Naive thymus-derived CD4-positive, alpha-beta T cell (primary cell): ENCODE measurements at regions not wholly inside any gene's neighbourhood (a gene's known extent, or its start where the extent isn't known, plus 50 kb on each side); places are given as distances from the start of the nearest gene placed in this dataset.

ENCODE experiments used
- ATAC-seq: fragments of 150-1000 bp; cut with Tn5 transposase; 2 replicates; pipeline ENCODE4 v1.10.0; 2021; ENCODE audit warnings: mild to moderate bottlenecking, moderate library complexity
- CTCF ChIA-PET: fragments of 350-600 bp; sonication (Branson Sonifier 250); formaldehyde crosslinking; loops from one replicate; lab custom pipeline; 2021; ENCODE audit warnings: antibody characterized with exemption; lab: Charles Lee
- POLR2A ChIA-PET: fragments of 350-600 bp; sonication (Branson Sonifier 250); formaldehyde crosslinking; loops from one replicate; lab custom pipeline; 2021; ENCODE audit warnings: antibody characterized with exemption, inconsistent platforms; lab: Charles Lee
- DNase-seq, 9 donors: peaks; one replicate each; pipeline versions ENCODE4 v3.0.0 to v3.0.0-alpha.2; 2020 to 2022; ENCODE audit warnings: mixed read lengths in 1 of 9
- H3K27ac ChIP-seq: one replicate; pipeline ENCODE4 v1.7.0; 2013; ENCODE audit warnings: mild to moderate bottlenecking, low read depth, low read length, moderate library complexity
- H3K27me3 ChIP-seq, 2 donors: one replicate each; pipeline ENCODE4 v1.7.0; 2013; ENCODE audit warnings: low read length in 2 of 2, mild to moderate bottlenecking in 2 of 2, moderate library complexity in 2 of 2; ENCODE audit not compliant: control insufficient read depth in 2 of 2, insufficient read depth in 2 of 2
- H3K36me3 ChIP-seq, 3 experiments: 1 replicate in 2 of 3; 2 replicates in 1 of 3; pipeline ENCODE4 v1.7.0; 2013; ENCODE audit warnings: low read length in 3 of 3, mild to moderate bottlenecking in 3 of 3, moderate library complexity in 1 of 3; ENCODE audit not compliant: insufficient read depth in 3 of 3, control insufficient read depth in 2 of 3
- H3K4me1 ChIP-seq, 2 donors: one replicate each; pipeline ENCODE4 v1.7.0; 2013; ENCODE audit warnings: low read length in 2 of 2, mild to moderate bottlenecking in 2 of 2, moderate library complexity in 1 of 2; ENCODE audit not compliant: control insufficient read depth in 2 of 2, insufficient read depth in 2 of 2
- H3K4me3 ChIP-seq: 2 replicates; pipeline ENCODE4 v1.7.0; 2013; ENCODE audit warnings: mild to moderate bottlenecking, low read length
- H3K9me3 ChIP-seq, 3 experiments: 1 replicate in 2 of 3; 2 replicates in 1 of 3; pipeline ENCODE4 v1.7.0; 2013; ENCODE audit warnings: low read length in 3 of 3; ENCODE audit not compliant: control insufficient read depth in 2 of 3
- H3K27ac Mint-ChIP-seq, 9 donors: one replicate each; pipeline ENCODE4 v1.8.0; 2020 to 2022; ENCODE audit warnings: mixed read lengths in 9 of 9, mild to moderate bottlenecking in 8 of 9, moderate library complexity in 5 of 9, inconsistent platforms in 2 of 9
- H3K27me3 Mint-ChIP-seq, 5 donors: one replicate each; pipeline ENCODE4 v1.8.0; 2021 to 2022; ENCODE audit warnings: mixed read lengths in 5 of 5, mild to moderate bottlenecking in 1 of 5
- H3K36me3 Mint-ChIP-seq, 5 donors: one replicate each; pipeline ENCODE4 v1.8.0; 2020 to 2022; ENCODE audit warnings: mixed read lengths in 5 of 5, mild to moderate bottlenecking in 3 of 5, inconsistent platforms in 1 of 5
- H3K4me1 Mint-ChIP-seq, 7 donors: one replicate each; pipeline ENCODE4 v1.8.0; 2020 to 2022; ENCODE audit warnings: mixed read lengths in 7 of 7, mild to moderate bottlenecking in 3 of 7, inconsistent platforms in 1 of 7
- H3K4me3 Mint-ChIP-seq, 10 donors: one replicate each; pipeline ENCODE4 v1.8.0; 2020 to 2022; ENCODE audit warnings: mild to moderate bottlenecking in 10 of 10, mixed read lengths in 10 of 10, moderate library complexity in 6 of 10, inconsistent platforms in 2 of 10
- H3K9me3 Mint-ChIP-seq, 11 donors: one replicate each; pipeline ENCODE4 v1.8.0; 2020 to 2022; ENCODE audit warnings: mixed read lengths in 11 of 11, mild to moderate bottlenecking in 4 of 11, inconsistent platforms in 1 of 11, moderate library complexity in 1 of 11
- intact Hi-C, 2 donors: fragments of 100-400 bp; cut with micrococcal nuclease; formaldehyde crosslinking; loops; one replicate each; pipeline ENCODE4 v1.15.1; 2023

DNA sequence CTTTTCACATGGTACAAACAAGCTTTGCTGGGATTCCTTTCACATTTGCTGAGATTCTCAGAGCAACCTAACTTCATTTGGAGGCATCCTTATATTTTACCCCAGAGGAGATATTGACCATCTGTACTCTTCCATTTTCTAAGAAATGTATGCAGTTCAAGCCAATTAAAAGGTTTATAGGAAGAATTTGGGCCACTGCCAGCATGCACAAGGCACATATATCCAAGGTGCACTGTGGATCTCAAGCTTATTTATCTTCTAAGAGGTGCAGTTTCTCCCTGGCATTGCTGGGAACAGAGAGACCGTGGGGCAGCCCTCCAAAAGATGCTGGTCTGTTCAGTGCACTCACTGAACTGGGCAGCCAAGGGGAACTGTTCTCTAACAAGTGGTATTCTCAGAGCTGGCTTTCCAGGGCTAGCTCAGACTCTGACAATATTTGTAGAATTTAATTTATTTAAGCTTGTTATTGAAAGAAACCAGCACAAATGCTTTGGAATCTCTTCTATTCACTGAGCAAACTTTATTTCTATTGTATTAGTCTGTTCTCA, 213.3 kb downstream of the TENT4A start:
- Histone ChIP-seq H3K27ac (no peak overlapping the region), H3K36me3 (no peaks in the 10 kb centered on the region), H3K4me1 (no peaks in the 10 kb centered on the region), H3K27me3 (no peaks in the 10 kb centered on the region), H3K4me3 (no peak overlapping the region), H3K9me3 (no peaks in the 10 kb centered on the region)
- ChIA-PET POLR2A (no interaction called here), CTCF (no interaction called here)
- no peak overlapping the region for H3K27ac Mint-ChIP-seq
- ATAC-seq = no peak
- H3K4me3 Mint-ChIP-seq = no peak overlapping the region
- H3K27me3 Mint-ChIP-seq = peaks cover 0 to 4% (median 0%) of the 10 kb centered on the region in 5 donors
- H3K9me3 Mint-ChIP-seq = peaks cover 0 to 7% (median 0%) of the 10 kb centered on the region in 11 donors
- intact Hi-C loops = no loop called here
- H3K4me1 Mint-ChIP-seq = no peaks in the 10 kb centered on the region
- no peaks in the 10 kb centered on the region for H3K36me3 Mint-ChIP-seq
- DNase-seq = no peak

DNA sequence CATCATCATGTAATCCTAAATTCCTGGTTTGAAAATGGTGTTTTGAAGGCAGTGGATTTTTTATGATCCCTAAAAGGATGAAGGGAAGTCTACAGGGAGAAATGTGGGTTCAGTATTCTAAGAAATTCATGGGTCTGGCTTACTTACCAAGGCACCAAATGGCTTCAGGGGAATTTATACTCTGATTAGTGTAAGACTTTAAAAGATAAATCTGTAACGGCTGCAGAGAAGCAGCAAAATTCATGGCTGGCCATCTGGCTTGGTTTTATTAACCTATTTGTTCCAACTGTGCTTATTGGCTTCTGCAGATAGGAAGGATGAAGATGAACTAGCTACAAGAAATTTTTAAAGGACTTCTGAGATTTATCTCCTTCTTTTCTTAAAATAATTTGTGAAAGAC, 222.8 kb downstream of the TENT4A start:
- no peaks in the 10 kb centered on the region for H3K36me3 Mint-ChIP-seq
- ChIA-PET POLR2A (no interaction called here), CTCF (no interaction called here)

DNA sequence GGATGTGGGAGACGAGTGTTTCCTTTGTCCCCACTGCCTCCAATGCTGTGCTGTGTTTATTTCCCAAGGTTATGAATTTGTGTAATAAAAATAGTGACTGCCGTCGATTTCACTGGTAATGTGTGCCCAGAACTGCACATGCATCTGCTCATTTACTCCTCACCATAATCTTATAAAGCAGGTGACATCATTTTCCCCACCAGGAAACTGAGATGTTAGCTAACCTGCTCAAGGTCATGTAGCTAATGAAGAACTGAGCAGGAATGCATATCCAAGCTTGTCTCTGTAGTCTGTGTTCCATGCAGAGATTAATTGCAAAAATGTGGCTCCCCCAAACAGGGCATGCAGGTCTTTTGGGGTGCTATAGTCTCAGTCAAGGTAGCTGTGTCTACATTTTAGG, 224.4 kb downstream of the TENT4A start:
- peaks cover 6 to 37% (median 34%) of the 10 kb centered on the region in 5 donors for H3K27me3 Mint-ChIP-seq
- H3K4me1 Mint-ChIP-seq = no peaks in the 10 kb centered on the region
- ChIA-PET CTCF (no interaction called here), POLR2A (no interaction called here)
- Histone ChIP-seq H3K4me1 (no peaks in the 10 kb centered on the region), H3K9me3 (no peaks in the 10 kb centered on the region), H3K27me3 (peaks cover 0 to 3% of the 10 kb centered on the region in 2 donors), H3K36me3 (no peaks in the 10 kb centered on the region), H3K27ac (no peak overlapping the region), H3K4me3 (no peak overlapping the region)
- intact Hi-C loops = no loop called here
- DNase-seq (no peak), ATAC-seq (no peak)
- no peak overlapping the region for H3K27ac Mint-ChIP-seq
- H3K9me3 Mint-ChIP-seq = peaks cover 0 to 3% (median 0%) of the 10 kb centered on the region in 11 donors
- H3K4me3 Mint-ChIP-seq = no peak overlapping the region
- no peaks in the 10 kb centered on the region for H3K36me3 Mint-ChIP-seq

More for the DNA sequence above, 222.8 kb downstream of the TENT4A start:
- Mint-ChIP-seq H3K4me1 (no peaks in the 10 kb centered on the region), H3K27ac (no peak overlapping the region), H3K27me3 (peaks cover 6 to 37% (median 34%) of the 10 kb centered on the region in 5 donors), H3K4me3 (no peak overlapping the region), H3K9me3 (peaks cover 0 to 3% (median 0%) of the 10 kb centered on the region in 11 donors)
- ATAC-seq (no peak), DNase-seq (no peak)
- H3K36me3 ChIP-seq = no peaks in the 10 kb centered on the region
- no peaks in the 10 kb centered on the region for H3K9me3 ChIP-seq
- H3K27ac ChIP-seq = no peak overlapping the region
- H3K4me3 ChIP-seq = no peak overlapping the region
- no peaks in the 10 kb centered on the region for H3K4me1 ChIP-seq
- intact Hi-C loops = no loop called here
- H3K27me3 ChIP-seq = no peaks in the 10 kb centered on the region

DNA sequence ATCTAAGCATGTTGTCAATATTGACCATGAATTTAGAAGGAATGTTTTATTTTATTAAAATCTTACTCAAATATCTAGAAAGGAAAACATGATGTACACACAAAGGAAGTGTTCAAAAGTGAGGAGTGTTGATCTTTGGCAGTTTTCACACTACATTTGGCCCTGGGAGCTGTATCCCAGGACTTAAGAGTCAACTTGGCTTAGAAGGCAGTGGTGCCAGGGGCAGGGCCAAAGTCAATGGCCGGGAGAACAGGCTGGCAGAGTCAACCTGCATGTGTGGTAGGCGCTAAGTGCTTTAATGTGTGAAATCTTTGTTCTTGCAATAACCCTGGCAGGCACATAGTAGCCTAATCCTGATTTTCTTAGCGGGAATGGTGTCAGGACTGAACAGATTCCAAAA, 228.4 kb downstream of the TENT4A start:
- Mint-ChIP-seq H3K27me3 (peaks cover 0 to 31% (median 27%) of the 10 kb centered on the region in 5 donors), H3K27ac (no peak overlapping the region), H3K36me3 (no peaks in the 10 kb centered on the region), H3K4me1 (no peaks in the 10 kb centered on the region), H3K9me3 (peaks cover 0 to 3% (median 0%) of the 10 kb centered on the region in 11 donors), H3K4me3 (no peak overlapping the region)
- Histone ChIP-seq H3K4me3 (no peak overlapping the region), H3K9me3 (no peaks in the 10 kb centered on the region), H3K36me3 (no peaks in the 10 kb centered on the region), H3K4me1 (no peaks in the 10 kb centered on the region), H3K27me3 (peaks cover 0 to 3% of the 10 kb centered on the region in 2 donors), H3K27ac (no peak overlapping the region)
- CTCF ChIA-PET = no interaction called here
- ATAC-seq = no peak
- POLR2A ChIA-PET = no interaction called here
- intact Hi-C loops = no loop called here
- no peak for DNase-seq

DNA sequence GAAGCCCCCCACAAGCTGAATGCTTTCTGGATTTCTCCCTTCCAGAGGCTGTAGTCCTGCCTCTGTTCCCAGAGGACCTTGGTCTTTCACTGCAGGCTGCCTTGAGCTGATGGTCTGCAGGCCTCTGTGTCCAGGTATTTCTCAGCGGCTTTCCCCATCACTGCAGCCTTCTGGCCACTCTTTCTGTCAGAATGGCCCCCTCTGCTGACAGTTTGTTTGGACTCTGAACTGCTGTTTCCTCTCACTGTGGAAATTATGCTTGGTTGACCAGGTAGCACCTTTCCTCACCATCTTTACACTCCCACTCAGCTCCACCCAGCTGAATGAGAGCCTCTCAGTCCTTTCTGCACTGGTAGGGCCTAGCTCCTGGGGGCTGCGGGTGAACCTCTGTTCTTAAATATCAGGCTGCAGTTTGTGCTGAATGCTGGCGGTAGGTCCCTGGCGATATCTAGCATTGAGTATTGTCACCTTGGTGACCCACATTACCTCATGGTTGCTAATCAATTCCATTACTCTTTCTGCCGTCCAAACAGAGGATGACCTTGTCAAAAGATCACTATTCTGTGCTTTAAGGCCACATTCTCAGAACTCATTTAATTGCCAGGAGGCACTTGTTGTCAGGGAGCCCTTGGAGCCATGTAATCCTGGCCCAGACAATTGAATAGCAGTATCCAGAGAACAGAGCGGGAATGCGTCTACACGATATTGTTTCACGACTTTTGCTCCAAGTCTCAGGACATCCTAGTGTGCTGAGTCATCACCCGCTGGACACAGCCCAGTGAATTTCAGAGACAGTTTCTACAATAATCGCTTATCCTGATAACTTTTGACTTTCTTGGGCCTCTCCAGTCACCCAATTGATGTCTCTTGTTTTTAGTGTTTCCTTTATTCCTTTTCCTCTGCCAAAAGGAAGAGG, 230.2 kb downstream of the TENT4A start:
- Mint-ChIP-seq H3K27me3 (peaks cover 0 to 16% (median 11%) of the 10 kb centered on the region in 5 donors), H3K9me3 (peaks cover 0 to 3% (median 0%) of the 10 kb centered on the region in 11 donors), H3K4me1 (no peaks in the 10 kb centered on the region), H3K27ac (no peak overlapping the region), H3K36me3 (no peaks in the 10 kb centered on the region), H3K4me3 (no peak overlapping the region)
- Histone ChIP-seq H3K36me3 (no peaks in the 10 kb centered on the region), H3K9me3 (no peaks in the 10 kb centered on the region), H3K27me3 (peaks cover 0 to 3% of the 10 kb centered on the region in 2 donors), H3K4me3 (no peak overlapping the region), H3K27ac (no peak overlapping the region), H3K4me1 (no peaks in the 10 kb centered on the region)
- CTCF ChIA-PET = no interaction called here
- POLR2A ChIA-PET = no interaction called here
- ATAC-seq = no peak
- DNase-seq = no peak
- intact Hi-C loops = no loop called here

DNA sequence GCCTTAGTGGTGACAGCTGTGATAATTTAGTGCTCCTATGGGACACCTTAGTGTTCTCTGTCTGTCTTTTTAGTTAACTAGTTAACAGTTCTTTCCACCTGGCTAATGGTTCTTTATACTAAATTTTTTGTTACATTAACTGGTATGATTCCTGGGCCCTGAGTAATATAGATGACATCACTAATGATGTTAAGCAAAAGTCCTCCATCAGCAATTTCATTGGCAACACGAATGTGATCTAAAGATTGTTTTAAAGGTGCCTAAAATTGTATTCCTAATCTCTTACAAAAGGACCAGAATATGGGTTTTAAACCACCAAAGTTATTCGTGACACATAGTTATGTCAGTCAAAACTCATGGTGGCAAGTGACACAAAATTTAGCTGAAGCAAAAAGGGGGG, 235.3 kb downstream of the TENT4A start:
- Mint-ChIP-seq H3K36me3 (no peaks in the 10 kb centered on the region), H3K9me3 (peaks cover 0 to 2% (median 0%) of the 10 kb centered on the region in 11 donors), H3K27me3 (peaks cover 0 to 20% (median 7%) of the 10 kb centered on the region in 5 donors), H3K27ac (no peak overlapping the region), H3K4me3 (no peak overlapping the region), H3K4me1 (no peaks in the 10 kb centered on the region)
- ATAC-seq (no peak), DNase-seq (no peak)
- no peaks in the 10 kb centered on the region for H3K4me1 ChIP-seq
- ChIA-PET POLR2A (no interaction called here), CTCF (no interaction called here)
- no peaks in the 10 kb centered on the region for H3K27me3 ChIP-seq
- H3K9me3 ChIP-seq = no peaks in the 10 kb centered on the region
- H3K27ac ChIP-seq = no peak overlapping the region
- no peaks in the 10 kb centered on the region for H3K36me3 ChIP-seq
- H3K4me3 ChIP-seq = no peak overlapping the region
- intact Hi-C loops = no loop called here
